Loucy (cell line): ENCODE measurements at regions not wholly inside any gene's neighbourhood (a gene's known extent, or its start where the extent isn't known, plus 50 kb on each side); places are given as distances from the start of the nearest gene placed in this dataset.

Source experiments
- EZH2phosphoT487 ChIP-seq: fragments of 200-600 bp; IDR thresholded peaks from 2 replicates; pipeline ENCODE4 v1.6.1; 2018; ENCODE audit warnings: antibody characterized with exemption, mild to moderate bottlenecking, moderate library complexity, borderline replicate concordance
- TF ChIP-seq, protein P1 (sequence below): fragments of 200-600 bp; sonication (generic); conservative IDR thresholded peaks from 2 replicates; pipeline ENCODE4 v1.5.1; 2014; ENCODE audit warnings: mild to moderate bottlenecking, antibody characterized with exemption, low read length

DNA sequence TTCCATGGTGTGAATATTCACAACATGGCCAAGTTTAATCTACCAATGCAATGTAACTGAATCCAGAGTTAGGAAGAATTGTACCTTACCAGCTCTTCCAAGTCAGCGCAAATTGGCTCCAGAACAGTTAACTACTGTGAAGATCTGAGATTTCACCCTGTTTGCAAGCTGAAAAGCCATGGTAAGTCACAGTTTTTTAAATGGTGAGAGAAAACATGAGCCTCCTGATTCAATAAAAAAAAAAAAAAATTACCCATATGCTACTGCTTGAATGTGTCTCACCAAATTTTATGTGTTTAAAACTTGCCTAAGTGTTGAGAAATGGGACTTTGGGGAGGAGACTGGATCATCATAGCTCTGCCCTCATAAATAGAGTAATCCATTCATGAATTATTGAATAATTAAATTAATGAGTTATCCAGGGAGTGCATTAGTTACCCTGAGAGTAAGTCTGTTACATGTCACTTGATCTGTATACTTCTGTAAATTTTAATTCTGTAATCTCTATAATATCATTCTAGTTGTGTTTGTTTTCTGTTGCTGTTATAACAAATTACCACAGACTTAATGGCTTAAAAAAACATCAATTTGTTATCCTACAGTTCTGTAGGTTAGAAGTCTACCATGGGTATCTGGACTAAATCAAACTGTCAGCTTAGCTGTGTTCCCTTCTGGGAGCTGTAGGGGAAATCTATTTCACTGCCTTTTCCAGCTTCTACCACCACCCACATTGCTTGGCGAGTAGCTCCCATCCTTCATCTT, 1355.9 kb downstream of the GRIK2 start:
- TF ChIP-seq, protein P1, sequence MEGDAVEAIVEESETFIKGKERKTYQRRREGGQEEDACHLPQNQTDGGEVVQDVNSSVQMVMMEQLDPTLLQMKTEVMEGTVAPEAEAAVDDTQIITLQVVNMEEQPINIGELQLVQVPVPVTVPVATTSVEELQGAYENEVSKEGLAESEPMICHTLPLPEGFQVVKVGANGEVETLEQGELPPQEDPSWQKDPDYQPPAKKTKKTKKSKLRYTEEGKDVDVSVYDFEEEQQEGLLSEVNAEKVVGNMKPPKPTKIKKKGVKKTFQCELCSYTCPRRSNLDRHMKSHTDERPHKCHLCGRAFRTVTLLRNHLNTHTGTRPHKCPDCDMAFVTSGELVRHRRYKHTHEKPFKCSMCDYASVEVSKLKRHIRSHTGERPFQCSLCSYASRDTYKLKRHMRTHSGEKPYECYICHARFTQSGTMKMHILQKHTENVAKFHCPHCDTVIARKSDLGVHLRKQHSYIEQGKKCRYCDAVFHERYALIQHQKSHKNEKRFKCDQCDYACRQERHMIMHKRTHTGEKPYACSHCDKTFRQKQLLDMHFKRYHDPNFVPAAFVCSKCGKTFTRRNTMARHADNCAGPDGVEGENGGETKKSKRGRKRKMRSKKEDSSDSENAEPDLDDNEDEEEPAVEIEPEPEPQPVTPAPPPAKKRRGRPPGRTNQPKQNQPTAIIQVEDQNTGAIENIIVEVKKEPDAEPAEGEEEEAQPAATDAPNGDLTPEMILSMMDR: no peak
- TF ChIP-seq EZH2phosphoT487: no peak
